Stimulated activated CD4-positive, alpha-beta T cell treated with anti-CD3 and anti-CD28 coated beads, Interleukin-15, amount 100 ng/mL, for 24 hours (primary cell): ENCODE measurements at regions not wholly inside any gene's neighbourhood (a gene's known extent, or its start where the extent isn't known, plus 50 kb on each side); places are given as distances from the start of the nearest gene placed in this dataset.
"Not testable (repeated sequence)": the region's sequence is repeated elsewhere in the genome, so short reads cannot be mapped to it uniquely, and the experiment has no call there.

ENCODE experiments used
- DNase-seq: peaks from one replicate; pipeline ENCODE4 v3.0.0-alpha.2; 2020

GRCh38 chr15:31433091-31433490 lies 106.5 kb downstream of the KLF13 start:
- no peak for DNase-seq

- DNase-seq = no peak
Observed at GRCh38 chr15:31433574-31433973, 106.9 kb downstream of the KLF13 start.

- no peak for DNase-seq
Observed at GRCh38 chr15:31434275-31434587, 107.6 kb downstream of the KLF13 start.

- peak; percentile 91 for DNase-seq
Observed at GRCh38 chr15:31434588-31435260, 108.1 kb downstream of the KLF13 start.

- DNase-seq = peak; percentile 90
Observed at GRCh38 chr15:31435261-31435911, 108.8 kb downstream of the KLF13 start.

GRCh38 chr15:31435912-31436628 lies 109.4 kb downstream of the KLF13 start:
- peak; percentile 61 for DNase-seq

- DNase-seq = peak; percentile 82
Observed at GRCh38 chr15:31437686-31438085, 111.1 kb downstream of the KLF13 start.

GRCh38 chr15:31438601-31439265 lies 112.1 kb downstream of the KLF13 start:
- DNase-seq = no peak

- DNase-seq = peak; percentile 62
Observed at GRCh38 chr15:31439328-31439727, 112.7 kb downstream of the KLF13 start.

- not testable (repeated sequence) for DNase-seq
Observed at GRCh38 chr15:31440216-31440615, 113.6 kb downstream of the KLF13 start.

- peak; percentile 68 for DNase-seq
Observed at GRCh38 chr15:31440754-31441311, 114.2 kb downstream of the KLF13 start.

GRCh38 chr15:31442226-31442625 lies 115.6 kb downstream of the KLF13 start:
- no peak for DNase-seq

- no peak for DNase-seq
Observed at GRCh38 chr15:31442699-31443111, 116.1 kb downstream of the KLF13 start.

GRCh38 chr15:31444844-31445243 lies 118.2 kb downstream of the KLF13 start:
- DNase-seq = no peak

GRCh38 chr15:31446546-31446945 lies 119.9 kb downstream of the KLF13 start:
- no peak for DNase-seq

- DNase-seq = no peak
Observed at GRCh38 chr15:31447931-31448634, 121.4 kb downstream of the KLF13 start.

GRCh38 chr15:31448635-31448979 lies 122.0 kb downstream of the KLF13 start:
- DNase-seq = no peak

- DNase-seq = no peak
Observed at GRCh38 chr15:31452595-31453557, 126.2 kb downstream of the KLF13 start.

GRCh38 chr15:31453558-31454318 lies 127.1 kb downstream of the KLF13 start:
- DNase-seq = no peak

GRCh38 chr15:31455499-31455898 lies 128.9 kb downstream of the KLF13 start:
- DNase-seq = no peak
